ENCODE measurements at regions not wholly inside any gene's neighbourhood (a gene's known extent, or its start where the extent isn't known, plus 50 kb on each side); places are given as distances from the start of the nearest gene placed in this dataset.

- H3K36me3 ChIP-seq (ENCODE audit: control insufficient read depth in 2 of 4, insufficient read depth in 4 of 4, low read length in 3 of 4) = no peaks in the 10 kb centered on the region
- no peak overlapping the region for H3K27ac ChIP-seq (ENCODE audit: low read depth, low read length)
- WGBS, 2 experiments (ENCODE audit: extremely low coverage in 1 of 2, insufficient coverage in 1 of 2, insufficient read length in 1 of 2, insufficient replicate concordance in 2 of 2, low coverage in 1 of 2, low lambda C conversion rate in 2 of 2, missing lambda C conversion rate in 1 of 2) = 86% methylated on average over 2 of the region's 2 CpGs; no CpG with 5 or more reads in 1 of the 2 experiments
- no peak overlapping the region for H2BK15ac ChIP-seq (ENCODE audit: low read length)
- POLR2A ChIA-PET (ENCODE audit: partially characterized antibody) = no interaction called here
- no peaks in the 10 kb centered on the region for H3K23me2 ChIP-seq (ENCODE audit: low read depth, low read length)
- no peak for DNase-seq (ENCODE audit: low read depth in 1 of 2, low spot score in 2 of 2)
- no peak overlapping the region for H3K4me3 ChIP-seq (ENCODE audit: extremely low read depth in 1 of 4, insufficient read depth in 2 of 4, low read depth in 3 of 4, low read length in 4 of 4)
- H3K14ac ChIP-seq (ENCODE audit: insufficient read length) = no peak overlapping the region
- H2BK5ac ChIP-seq (ENCODE audit: low read depth, low read length) = no peak overlapping the region
- H3K23ac ChIP-seq (ENCODE audit: insufficient read length) = no peak overlapping the region
- H3K9ac ChIP-seq (replicated peaks in 1 of 4; ENCODE audit: extremely low read depth in 1 of 4, low read depth in 3 of 4, low read length in 3 of 4) = no peak overlapping the region
- no peak overlapping the region for H3K18ac ChIP-seq (ENCODE audit: extremely low read depth, low read length)
- H4K8ac ChIP-seq (ENCODE audit: extremely low read depth, insufficient read depth, low read length) = no peak overlapping the region
- H2BK12ac ChIP-seq (ENCODE audit: low read depth, low read length) = no peak overlapping the region
- CTCF ChIA-PET (ENCODE audit: partially characterized antibody) = no interaction called here
- H4K91ac ChIP-seq (replicated peaks; ENCODE audit: insufficient read length, low read length) = no peak overlapping the region
- no peak overlapping the region for H3K4ac ChIP-seq (replicated peaks; ENCODE audit: insufficient read length, low read depth, low read length)
- no peaks in the 10 kb centered on the region for H3K79me2 ChIP-seq (ENCODE audit: control insufficient read depth in 1 of 2, insufficient read depth in 2 of 2, low read length in 2 of 2)
- no peak overlapping the region for H3K56ac ChIP-seq (replicated peaks; ENCODE audit: insufficient read length, low read depth, low read length)
- no peak overlapping the region for H2AK5ac ChIP-seq (ENCODE audit: low read depth, low read length)
- H2BK20ac ChIP-seq (ENCODE audit: low read length) = no peak overlapping the region
- no peaks in the 10 kb centered on the region for H3K9me3 ChIP-seq (ENCODE audit: insufficient read depth in 2 of 2, low read depth in 1 of 2, low read length in 1 of 2)
- no peak overlapping the region for H4K5ac ChIP-seq (ENCODE audit: insufficient read length, low read depth, low read length)
- no peaks in the 10 kb centered on the region for H3K4me1 ChIP-seq (replicated peaks in 1 of 4; ENCODE audit: control insufficient read depth in 3 of 4, insufficient read depth in 4 of 4, low read length in 3 of 4)
- no peak overlapping the region for H2AFZ ChIP-seq (ENCODE audit: low read length)
- no peak for FAIRE-seq
- H4K20me1 ChIP-seq (replicated peaks in 1 of 2; ENCODE audit: control insufficient read depth in 1 of 2, insufficient read depth in 2 of 2, low read length in 2 of 2) = no peaks in the 10 kb centered on the region
- H3K27me3 ChIP-seq (replicated peaks in 1 of 4; ENCODE audit: control insufficient read depth in 3 of 4, extremely low read depth in 1 of 4, insufficient read depth in 3 of 4, low read length in 3 of 4) = no peaks in the 10 kb centered on the region
- H3K79me1 ChIP-seq (ENCODE audit: low read depth, low read length) = no peaks in the 10 kb centered on the region
- H2BK120ac ChIP-seq (replicated peaks; ENCODE audit: low read depth, low read length) = no peak overlapping the region
- H3K4me2 ChIP-seq (ENCODE audit: insufficient read depth in 1 of 2, low read depth in 2 of 2, low read length in 2 of 2) = no peak overlapping the region
- no peak for TF ChIP-seq SIRT6 (IDR thresholded peaks at IDR 0.05; ENCODE audit: low read length)
- no peak for TF ChIP-seq CHD2 (IDR thresholded peaks at IDR 0.05; ENCODE audit: low read length)
- no peak for TF ChIP-seq POU5F1 (IDR thresholded peaks at IDR 0.05; ENCODE audit: low read depth, low read length)
Observed at GRCh38 chr3:107861422-107861821, 229.4 kb downstream of the CD47 start.
